BLaER1 treated with 17β-estradiol and CSF1 and Interleukin-3, amounts not matched to agents 10 nM and 100 nM (cell line): ENCODE measurements at regions not wholly inside any gene's neighbourhood (a gene's known extent, or its start where the extent isn't known, plus 50 kb on each side); places are given as distances from the start of the nearest gene placed in this dataset.

Source experiments
- H3K27ac ChIP-seq, 11 experiments: shearing (Covaris generic); formaldehyde crosslinking; 2 replicates each; pipeline ENCODE4 v1.8.1; 2022
- H3K27me3 ChIP-seq, 11 experiments: shearing (Covaris generic); formaldehyde crosslinking; 2 replicates each; pipeline ENCODE4 v1.8.1; 2022
- H3K36me3 ChIP-seq, 11 experiments: shearing (Covaris generic); formaldehyde crosslinking; 2 replicates each; pipeline ENCODE4 v1.8.1; 2022
- H3K4me1 ChIP-seq, 10 experiments: shearing (Covaris generic); formaldehyde crosslinking; 2 replicates each; pipeline ENCODE4 v1.8.1; 2022
- H3K4me2 ChIP-seq, 11 experiments: shearing (Covaris generic); formaldehyde crosslinking; 2 replicates each; pipeline ENCODE4 v1.8.1; 2022
- H3K4me3 ChIP-seq, 10 experiments: shearing (Covaris generic); formaldehyde crosslinking; 2 replicates each; pipeline ENCODE4 v1.8.1; 2022
- H3K9ac ChIP-seq, 11 experiments: shearing (Covaris generic); formaldehyde crosslinking; 2 replicates each; pipeline ENCODE4 v1.8.1; 2022
- H3K9me3 ChIP-seq, 11 experiments: shearing (Covaris generic); formaldehyde crosslinking; replicated peaks in 1 of 11; 2 replicates each; pipeline ENCODE4 v1.8.1; 2022
- H4K20me1 ChIP-seq, 11 experiments: shearing (Covaris generic); formaldehyde crosslinking; 2 replicates each; pipeline ENCODE4 v1.8.1; 2022
- Cebpa-rat ChIP-seq, 11 experiments: shearing (Covaris generic); IDR thresholded peaks; 2 replicates each; pipeline ENCODE4 v1.8.1; 2022

GRCh38 chr11:112439614-112440013, 179.0 kb upstream of the PLET1 start:
- Histone ChIP-seq H3K9ac (no peak overlapping the region), H3K27ac (no peak overlapping the region), H4K20me1 (no peaks in the 10 kb centered on the region), H3K4me1 (no peaks in the 10 kb centered on the region), H3K4me3 (no peak overlapping the region), H3K9me3 (peaks cover 26 to 42% (median 35%) of the 10 kb centered on the region in 11 experiments), H3K36me3 (no peaks in the 10 kb centered on the region), H3K27me3 (no peaks in the 10 kb centered on the region), H3K4me2 (no peak overlapping the region)
- TF ChIP-seq Cebpa-rat (IDR thresholded peaks at IDR 0.05) = no peak

- Histone ChIP-seq H3K9me3 (peaks cover 35 to 51% (median 44%) of the 10 kb centered on the region in 11 experiments), H3K4me2 (no peak overlapping the region), H3K27ac (no peak overlapping the region), H3K4me3 (no peak overlapping the region), H3K36me3 (no peaks in the 10 kb centered on the region), H4K20me1 (no peaks in the 10 kb centered on the region), H3K9ac (no peak overlapping the region), H3K27me3 (no peaks in the 10 kb centered on the region), H3K4me1 (no peaks in the 10 kb centered on the region)
- no peak for TF ChIP-seq Cebpa-rat (IDR thresholded peaks at IDR 0.05)
These were observed 179.9 kb upstream of the PLET1 start for GRCh38 chr11:112440518-112440917.

DNA sequence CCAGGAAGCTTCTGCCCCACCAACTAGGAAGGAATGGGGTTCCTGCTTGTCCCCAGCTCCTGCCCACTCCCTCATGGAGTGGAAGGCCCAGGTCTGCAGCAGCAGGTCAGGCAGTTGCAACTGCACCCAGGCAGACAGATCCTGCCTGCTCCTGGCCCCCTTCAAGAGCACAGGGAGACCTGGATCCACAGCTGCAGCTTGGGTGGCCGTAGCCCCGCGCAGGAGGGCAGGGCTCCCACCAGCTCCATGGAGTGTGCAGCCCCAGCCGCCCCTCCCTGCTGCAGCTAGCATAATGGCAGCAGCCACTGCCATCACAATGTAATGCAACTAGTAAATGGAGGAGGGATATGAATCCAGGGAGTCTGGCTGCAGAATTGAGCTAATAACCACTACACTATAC, 187.5 kb upstream of the PLET1 start:
- Histone ChIP-seq H3K4me3 (no peak overlapping the region), H3K27me3 (no peaks in the 10 kb centered on the region), H3K9ac (no peak overlapping the region), H3K4me2 (no peak overlapping the region), H4K20me1 (no peaks in the 10 kb centered on the region), H3K27ac (no peak overlapping the region), H3K4me1 (peaks cover 0 to 9% (median 0%) of the 10 kb centered on the region in 10 experiments; a peak in 2 of 20 replicates), H3K36me3 (no peaks in the 10 kb centered on the region), H3K9me3 (peaks cover 40 to 48% (median 42%) of the 10 kb centered on the region in 11 experiments)
- TF ChIP-seq Cebpa-rat (IDR thresholded peaks at IDR 0.05) = no peak

DNA sequence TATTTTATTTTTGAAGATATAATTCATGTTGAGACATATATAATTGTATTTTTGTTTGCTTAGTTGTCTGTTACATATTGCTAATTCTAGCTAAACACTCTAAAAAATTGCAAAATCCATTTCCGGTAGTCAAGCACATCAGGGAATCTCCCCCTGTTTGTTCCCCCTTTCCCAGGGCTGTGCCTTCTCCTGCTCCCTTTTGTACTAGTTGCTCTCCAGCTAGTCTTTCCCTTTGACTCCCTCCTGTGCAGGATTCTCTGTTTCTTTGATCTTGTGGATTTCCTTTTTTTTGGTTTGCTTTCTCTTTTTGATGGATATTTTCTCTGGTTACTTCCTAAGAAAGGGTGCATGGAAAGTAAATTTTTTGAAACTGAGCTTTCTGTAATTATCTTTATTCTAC, 188.1 kb upstream of the PLET1 start:
- Histone ChIP-seq H3K27me3 (no peaks in the 10 kb centered on the region), H3K9me3 (peaks cover 38 to 43% (median 42%) of the 10 kb centered on the region in 11 experiments), H3K36me3 (no peaks in the 10 kb centered on the region), H3K9ac (no peak overlapping the region), H3K4me3 (no peak overlapping the region), H3K4me1 (peaks cover 0 to 10% (median 0%) of the 10 kb centered on the region in 10 experiments; a peak in 2 of 20 replicates), H3K27ac (no peak overlapping the region), H4K20me1 (no peaks in the 10 kb centered on the region), H3K4me2 (no peak overlapping the region)
- TF ChIP-seq Cebpa-rat (IDR thresholded peaks at IDR 0.05) = no peak

GRCh38 chr11:112451250-112451649, 190.6 kb upstream of the PLET1 start:
- Histone ChIP-seq H3K27ac (no peak overlapping the region), H3K9me3 (peaks cover 17 to 24% (median 19%) of the 10 kb centered on the region in 11 experiments), H4K20me1 (no peaks in the 10 kb centered on the region), H3K4me2 (no peak overlapping the region), H3K4me3 (no peak overlapping the region), H3K36me3 (no peaks in the 10 kb centered on the region), H3K4me1 (peaks cover 0 to 10% (median 0%) of the 10 kb centered on the region in 10 experiments; a peak in 2 of 20 replicates), H3K9ac (no peak overlapping the region), H3K27me3 (no peaks in the 10 kb centered on the region)
- TF ChIP-seq Cebpa-rat (IDR thresholded peaks at IDR 0.05) = no peak

DNA sequence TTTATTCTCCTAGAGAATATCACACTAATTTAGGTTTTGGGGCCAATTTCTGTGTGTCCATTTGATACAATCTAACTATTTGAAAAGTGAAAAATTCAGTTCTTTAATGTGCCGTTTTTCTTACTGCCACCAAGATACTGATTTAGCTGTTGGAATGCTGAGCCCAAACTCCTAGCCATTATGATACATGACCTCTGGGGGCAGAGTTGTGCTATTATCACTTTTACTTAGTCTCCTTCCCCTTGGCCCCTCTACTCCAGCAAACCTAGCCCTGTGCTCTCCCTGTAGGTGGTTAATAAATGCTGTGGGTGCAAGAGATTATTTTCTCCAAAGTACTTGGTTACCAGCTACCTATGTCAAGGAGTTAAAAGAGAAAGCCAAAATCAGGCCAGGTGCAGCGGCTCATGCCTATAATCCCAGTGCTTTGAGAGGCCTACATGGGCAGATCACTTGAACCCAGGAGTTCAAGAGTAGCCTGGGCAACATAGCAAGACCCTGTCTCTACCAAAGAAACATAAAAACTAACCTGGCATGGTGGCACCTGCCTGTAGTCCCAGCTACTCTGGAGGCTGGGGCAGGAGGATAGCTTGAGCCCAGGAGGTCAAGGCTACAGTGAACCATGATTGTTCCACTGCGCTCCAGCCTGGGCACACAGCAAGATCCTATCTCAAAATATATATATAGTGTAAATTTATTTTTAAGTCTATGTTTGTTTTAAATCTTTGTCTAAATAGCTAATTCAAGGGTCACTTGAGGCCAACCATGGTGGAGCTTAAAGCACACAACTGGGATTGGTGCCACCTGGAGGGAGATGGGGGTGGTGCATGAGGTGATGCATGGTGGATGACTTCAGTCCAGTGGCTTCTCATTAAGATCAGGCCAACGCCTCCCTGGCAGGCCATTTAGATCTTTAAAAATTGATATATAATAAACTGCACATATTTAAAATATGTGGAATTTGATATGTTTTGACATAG, 193.2 kb upstream of the PLET1 start:
- Histone ChIP-seq H3K9ac (no peak overlapping the region), H3K4me3 (no peak overlapping the region), H3K36me3 (no peaks in the 10 kb centered on the region), H3K27me3 (no peaks in the 10 kb centered on the region), H3K27ac (no peak overlapping the region), H3K4me2 (no peak overlapping the region), H4K20me1 (no peaks in the 10 kb centered on the region), H3K9me3 (peaks cover 0 to 6% (median 0%) of the 10 kb centered on the region in 11 experiments; a peak in 2 of 22 replicates), H3K4me1 (peaks cover 0 to 10% (median 0%) of the 10 kb centered on the region in 10 experiments; a peak in 2 of 20 replicates)
- no peak for TF ChIP-seq Cebpa-rat (IDR thresholded peaks at IDR 0.05)

DNA sequence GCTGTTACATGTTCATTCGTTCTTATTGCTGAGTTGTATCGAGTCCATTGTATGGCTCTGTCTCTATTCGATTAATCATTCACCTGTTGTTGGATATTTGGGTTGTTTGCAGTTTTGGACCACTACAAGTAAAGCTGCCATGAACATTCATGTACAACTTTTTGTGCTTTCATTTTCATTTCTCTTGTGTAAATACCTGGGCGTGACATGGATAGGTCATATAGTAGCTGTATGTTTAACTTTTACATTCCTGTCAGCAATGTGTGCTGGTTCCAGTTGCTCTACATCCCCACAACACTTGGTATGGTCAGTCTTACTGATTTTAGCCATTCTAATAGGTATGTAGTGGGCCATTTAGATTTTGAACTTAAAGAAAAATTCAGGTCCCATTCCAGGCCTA, 194.2 kb upstream of the PLET1 start:
- no peak for TF ChIP-seq Cebpa-rat (IDR thresholded peaks at IDR 0.05)
- no peaks in the 10 kb centered on the region for H4K20me1 ChIP-seq
- no peak overlapping the region for H3K27ac ChIP-seq
- no peak overlapping the region for H3K4me2 ChIP-seq
- no peaks in the 10 kb centered on the region for H3K27me3 ChIP-seq
- H3K36me3 ChIP-seq = no peaks in the 10 kb centered on the region
- H3K9ac ChIP-seq = no peak overlapping the region
- peaks cover 0 to 6% (median 0%) of the 10 kb centered on the region in 11 experiments; a peak in 1 of 22 replicates for H3K9me3 ChIP-seq
- no peak overlapping the region for H3K4me3 ChIP-seq
- peaks cover 0 to 10% (median 0%) of the 10 kb centered on the region in 10 experiments; a peak in 2 of 20 replicates for H3K4me1 ChIP-seq

- H3K27ac ChIP-seq = no peak overlapping the region
- no peaks in the 10 kb centered on the region for H3K36me3 ChIP-seq
- H4K20me1 ChIP-seq = no peaks in the 10 kb centered on the region
- H3K9ac ChIP-seq = no peak overlapping the region
- no peak overlapping the region for H3K4me3 ChIP-seq
- no peak for TF ChIP-seq Cebpa-rat (IDR thresholded peaks at IDR 0.05)
- peaks cover 0 to 10% (median 0%) of the 10 kb centered on the region in 10 experiments; a peak in 2 of 20 replicates for H3K4me1 ChIP-seq
- peaks cover 0 to 6% (median 0%) of the 10 kb centered on the region in 11 experiments; a peak in 1 of 22 replicates for H3K9me3 ChIP-seq
- no peak overlapping the region for H3K4me2 ChIP-seq
- H3K27me3 ChIP-seq = no peaks in the 10 kb centered on the region
These were observed 195.1 kb upstream of the PLET1 start for GRCh38 chr11:112455791-112456190.

GRCh38 chr11:112457532-112457931, 196.9 kb upstream of the PLET1 start:
- no peak overlapping the region for H3K4me3 ChIP-seq
- no peaks in the 10 kb centered on the region for H3K36me3 ChIP-seq
- no peak for TF ChIP-seq Cebpa-rat (IDR thresholded peaks at IDR 0.05)
- H4K20me1 ChIP-seq = no peaks in the 10 kb centered on the region
- H3K27ac ChIP-seq = no peak overlapping the region
- H3K4me1 ChIP-seq = peaks cover 0 to 8% (median 0%) of the 10 kb centered on the region in 10 experiments; a peak in 2 of 20 replicates
- H3K9me3 ChIP-seq = peaks cover 0 to 21% (median 12%) of the 10 kb centered on the region in 11 experiments; a peak in 17 of 22 replicates
- H3K9ac ChIP-seq = no peak overlapping the region
- H3K27me3 ChIP-seq = no peaks in the 10 kb centered on the region
- no peak overlapping the region for H3K4me2 ChIP-seq
